Retinal pigment epithelial cell (primary cell): ENCODE measurements at regions not wholly inside any gene's neighbourhood (a gene's known extent, or its start where the extent isn't known, plus 50 kb on each side); places are given as distances from the start of the nearest gene placed in this dataset.

Experiments used
- DNase-seq: peaks from one replicate; pipeline ENCODE4 v3.0.0-alpha.2; 2010; ENCODE audit warnings: low read depth
- H3K4me3 ChIP-seq: 2 replicates; pipeline ENCODE4 v1.5.1; 2011; ENCODE audit warnings: mild to moderate bottlenecking, low read length, control low read depth, moderate library complexity
- TF ChIP-seq, protein P1 (sequence below): conservative IDR thresholded peaks from 2 replicates; pipeline ENCODE4 v1.5.1; 2011; ENCODE audit warnings: low read depth, low read length, control low read depth, inconsistent platforms

DNA sequence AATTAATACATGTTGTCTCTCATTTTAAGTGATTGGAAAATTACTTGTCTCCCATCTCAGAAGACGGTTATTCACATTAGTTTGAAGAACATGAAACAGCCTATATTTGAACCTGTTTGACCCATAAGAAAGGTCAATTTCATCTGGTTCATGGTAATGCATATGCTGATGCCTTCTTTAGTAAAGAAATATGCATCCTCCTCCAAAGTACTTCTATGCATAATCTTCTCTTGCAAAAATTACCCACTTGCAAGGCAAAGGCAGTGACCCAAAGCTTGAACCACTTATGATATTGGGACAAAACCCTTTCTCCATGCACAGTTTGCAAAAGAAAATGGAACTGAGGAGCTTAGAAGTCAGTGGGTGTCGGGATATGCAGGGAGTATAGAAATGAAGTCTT, 65.4 kb upstream of the IRX1 start:
- no peak overlapping the region for H3K4me3 ChIP-seq
- TF ChIP-seq, protein P1, sequence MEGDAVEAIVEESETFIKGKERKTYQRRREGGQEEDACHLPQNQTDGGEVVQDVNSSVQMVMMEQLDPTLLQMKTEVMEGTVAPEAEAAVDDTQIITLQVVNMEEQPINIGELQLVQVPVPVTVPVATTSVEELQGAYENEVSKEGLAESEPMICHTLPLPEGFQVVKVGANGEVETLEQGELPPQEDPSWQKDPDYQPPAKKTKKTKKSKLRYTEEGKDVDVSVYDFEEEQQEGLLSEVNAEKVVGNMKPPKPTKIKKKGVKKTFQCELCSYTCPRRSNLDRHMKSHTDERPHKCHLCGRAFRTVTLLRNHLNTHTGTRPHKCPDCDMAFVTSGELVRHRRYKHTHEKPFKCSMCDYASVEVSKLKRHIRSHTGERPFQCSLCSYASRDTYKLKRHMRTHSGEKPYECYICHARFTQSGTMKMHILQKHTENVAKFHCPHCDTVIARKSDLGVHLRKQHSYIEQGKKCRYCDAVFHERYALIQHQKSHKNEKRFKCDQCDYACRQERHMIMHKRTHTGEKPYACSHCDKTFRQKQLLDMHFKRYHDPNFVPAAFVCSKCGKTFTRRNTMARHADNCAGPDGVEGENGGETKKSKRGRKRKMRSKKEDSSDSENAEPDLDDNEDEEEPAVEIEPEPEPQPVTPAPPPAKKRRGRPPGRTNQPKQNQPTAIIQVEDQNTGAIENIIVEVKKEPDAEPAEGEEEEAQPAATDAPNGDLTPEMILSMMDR: no peak
- no peak for DNase-seq

DNA sequence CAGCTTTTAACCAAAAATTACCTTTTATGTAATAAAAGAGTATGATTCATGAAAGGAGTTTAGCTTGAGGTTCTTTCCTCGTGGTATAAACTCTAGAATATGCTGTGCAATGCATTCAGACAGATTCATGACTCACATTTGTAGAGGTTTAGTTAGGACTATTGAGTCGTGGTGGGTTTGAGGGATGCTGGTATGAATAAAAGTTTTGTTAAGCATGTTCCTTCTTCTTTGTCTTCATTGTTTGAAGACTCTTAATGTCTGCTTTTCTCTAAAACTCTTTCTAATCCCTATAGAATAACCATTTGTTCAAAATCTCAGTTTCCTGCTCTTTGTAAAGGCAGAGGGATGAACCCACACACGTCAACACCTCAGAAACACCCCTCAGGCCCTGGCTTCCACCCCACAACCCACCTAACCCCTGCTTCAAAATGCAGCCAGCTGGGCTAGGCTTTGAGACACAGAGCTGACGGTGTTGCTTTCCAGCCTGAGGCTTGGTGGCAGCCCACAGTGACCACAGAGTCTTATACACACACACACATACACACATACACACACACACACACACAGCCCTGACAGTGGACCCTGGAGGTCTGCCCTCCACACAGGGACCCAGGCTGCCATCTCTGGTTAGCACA, 69.0 kb upstream of the IRX1 start:
- DNase-seq: no peak
- TF ChIP-seq, protein P1: no peak
- H3K4me3 ChIP-seq: no peak overlapping the region

DNA sequence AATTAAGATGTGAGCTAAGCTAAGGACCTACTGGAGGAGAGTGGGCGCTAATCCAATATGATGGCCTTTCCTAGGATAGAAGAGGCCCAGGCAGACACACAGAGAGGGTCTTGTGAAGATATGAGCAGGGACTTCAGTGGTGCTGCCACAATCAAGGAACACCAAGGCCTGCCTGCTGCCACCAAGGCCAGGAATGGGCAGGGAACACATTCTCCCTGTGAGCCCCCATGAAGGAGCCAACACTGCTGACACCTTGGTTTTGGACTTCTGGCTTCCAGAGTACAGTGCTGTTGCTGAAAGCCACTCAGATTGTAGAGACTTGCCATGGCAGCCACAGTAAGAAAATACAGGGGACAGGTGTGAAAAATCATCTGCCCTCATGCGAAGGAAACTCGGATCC, 73.1 kb upstream of the IRX1 start:
- no peak overlapping the region for H3K4me3 ChIP-seq
- no peak for DNase-seq
- TF ChIP-seq, protein P1: no peak

DNA sequence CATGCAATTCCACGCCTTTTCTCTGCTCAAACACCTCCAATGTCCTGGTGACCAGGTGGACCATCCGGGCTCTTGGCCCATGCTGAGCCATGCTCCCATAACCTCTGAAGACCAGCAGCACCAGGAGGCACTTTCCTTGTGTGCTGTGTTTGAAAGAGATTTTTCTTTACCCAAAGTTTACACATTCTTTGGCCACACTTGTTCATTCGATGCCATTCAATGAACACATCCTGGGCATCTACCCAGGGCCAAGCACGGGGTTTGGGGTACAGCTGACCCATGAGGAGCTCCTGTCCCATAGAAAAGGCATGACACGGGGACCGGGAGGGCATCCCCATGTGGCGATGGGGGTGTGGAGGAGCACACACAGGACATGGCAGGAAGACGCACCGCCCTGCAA, 77.1 kb upstream of the IRX1 start:
- H3K4me3 ChIP-seq: no peak overlapping the region
- TF ChIP-seq, protein P1: no peak

DNA sequence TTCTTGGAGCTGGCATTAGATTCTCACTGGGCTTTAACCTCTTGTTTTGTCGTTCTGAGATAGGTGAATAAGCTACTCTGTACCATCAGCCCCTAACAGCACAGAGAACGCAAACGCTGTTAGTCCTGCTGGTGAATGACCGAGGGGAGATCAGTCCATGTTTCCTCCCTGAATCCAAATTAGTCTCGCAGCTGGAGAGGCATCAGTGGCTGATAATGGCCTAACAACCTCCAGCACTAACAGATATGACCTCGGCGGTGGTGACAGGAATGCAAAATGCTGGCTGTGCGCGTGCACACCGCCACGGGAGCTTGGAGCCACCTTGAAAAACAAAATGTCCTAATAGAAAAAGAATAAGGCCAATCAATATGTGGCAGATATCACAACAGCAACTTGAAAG, 77.6 kb upstream of the IRX1 start:
- TF ChIP-seq, protein P1: no peak
- no peak for DNase-seq

More for the DNA sequence above, 77.1 kb upstream of the IRX1 start:
- DNase-seq: no peak

DNA sequence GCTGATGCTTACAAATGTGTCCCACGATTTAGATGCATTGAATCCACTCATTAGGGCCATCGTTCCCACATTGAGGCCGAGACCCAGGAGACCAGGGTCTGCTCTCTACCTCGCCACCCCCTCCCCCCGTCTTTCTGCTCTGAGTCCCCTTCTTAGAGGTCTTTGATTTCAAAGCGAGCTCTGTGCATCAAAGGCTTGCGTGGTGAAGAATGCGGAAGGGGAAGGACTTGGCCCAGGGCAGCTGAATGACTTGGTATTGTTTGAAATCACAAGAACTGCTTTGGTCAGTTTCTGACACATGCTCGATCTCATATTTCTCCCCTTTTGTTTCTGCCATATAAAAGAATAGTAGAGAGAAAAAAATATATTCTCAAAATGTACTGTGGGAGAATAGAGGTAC, 78.3 kb upstream of the IRX1 start:
- no peak overlapping the region for H3K4me3 ChIP-seq
- TF ChIP-seq, protein P1: no peak
- no peak for DNase-seq

More for the DNA sequence above, 77.6 kb upstream of the IRX1 start:
- no peak overlapping the region for H3K4me3 ChIP-seq

DNA sequence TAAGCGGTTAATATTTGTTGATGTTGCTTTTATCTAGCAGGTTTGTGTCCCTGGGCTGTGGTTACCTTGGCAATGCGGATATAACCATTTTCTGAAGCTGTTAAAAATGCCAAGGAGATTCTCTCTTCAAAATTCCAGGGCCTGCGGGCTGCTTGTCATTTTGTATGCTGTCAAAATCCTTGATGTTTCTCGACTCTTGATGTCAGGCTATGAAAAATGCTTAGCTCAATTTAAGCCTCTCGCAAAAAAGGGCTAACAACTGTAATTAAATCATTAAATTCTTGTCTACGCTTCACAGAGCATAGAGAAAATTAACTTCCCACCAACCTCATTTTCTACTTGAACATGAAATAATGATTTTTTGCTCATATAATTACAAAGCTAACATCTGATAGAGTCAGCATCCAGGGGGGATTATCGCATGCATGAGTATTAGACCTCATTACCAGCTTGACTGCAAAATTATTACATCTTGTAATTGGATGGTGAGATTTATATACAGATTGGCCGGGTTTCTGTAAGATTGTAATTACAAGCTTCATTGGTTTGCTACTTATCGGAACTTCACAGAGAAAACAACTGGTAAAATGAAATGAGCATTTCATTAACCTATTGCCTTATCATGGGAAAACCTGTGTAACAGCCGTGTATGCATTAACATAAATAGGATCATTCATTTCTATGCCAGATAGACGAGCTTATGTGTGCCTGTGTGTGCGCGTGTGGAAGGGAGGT, 83.1 kb upstream of the IRX1 start:
- no peak overlapping the region for H3K4me3 ChIP-seq
- TF ChIP-seq, protein P1: no peak
- no peak for DNase-seq
